HG02884 (cell line): ENCODE measurements at regions not wholly inside any gene's neighbourhood (a gene's known extent, or its start where the extent isn't known, plus 50 kb on each side); places are given as distances from the start of the nearest gene placed in this dataset.

Experiments
- ATAC-seq: cut with Tn5 transposase; IDR thresholded peaks from one replicate; pipeline ENCODE4 v1.9.1; 2021; ENCODE audit warnings: mild to moderate bottlenecking, moderate library complexity; ENCODE audit not compliant: unreplicated experiment

GRCh38 chr5:99926463-99926862 lies 608.7 kb upstream of the FAM174A start:
- ATAC-seq, result no peak

- ATAC-seq, result no peak
These were observed 612.8 kb upstream of the FAM174A start for GRCh38 chr5:99922386-99922785.

- ATAC-seq, result no peak
These were observed 623.2 kb upstream of the FAM174A start for GRCh38 chr5:99911971-99912370.

- ATAC-seq, result no peak
These were observed 628.4 kb upstream of the FAM174A start for GRCh38 chr5:99906776-99907175.

- ATAC-seq, result no peak
These were observed 633.2 kb upstream of the FAM174A start for GRCh38 chr5:99901972-99902371.

GRCh38 chr5:99900302-99900852 lies 634.8 kb upstream of the FAM174A start:
- ATAC-seq, result no peak

GRCh38 chr5:99879791-99880511 lies 655.2 kb upstream of the FAM174A start:
- ATAC-seq, result no peak

GRCh38 chr5:99878830-99879229 lies 656.3 kb upstream of the FAM174A start:
- no peak for ATAC-seq

GRCh38 chr5:99866740-99867139 lies 668.4 kb upstream of the FAM174A start:
- peak; percentile 96 for ATAC-seq

- ATAC-seq, result no peak
These were observed 670.0 kb upstream of the FAM174A start for GRCh38 chr5:99865159-99865558.

GRCh38 chr5:99835791-99836190 lies 699.4 kb upstream of the FAM174A start:
- ATAC-seq, result no peak

GRCh38 chr5:99827136-99827535 lies 708.0 kb upstream of the FAM174A start:
- ATAC-seq, result no peak

- ATAC-seq, result no peak
These were observed 717.4 kb upstream of the FAM174A start for GRCh38 chr5:99817796-99818195.

- ATAC-seq, result no peak
These were observed 720.7 kb upstream of the FAM174A start for GRCh38 chr5:99814321-99815063.

- ATAC-seq, result no peak
These were observed 726.4 kb upstream of the FAM174A start for GRCh38 chr5:99808657-99809230.

GRCh38 chr5:99807346-99807745 lies 727.8 kb upstream of the FAM174A start:
- ATAC-seq, result no peak

GRCh38 chr5:99795031-99795430 lies 740.1 kb upstream of the FAM174A start:
- no peak for ATAC-seq

- no peak for ATAC-seq
These were observed 746.7 kb upstream of the FAM174A start for GRCh38 chr5:99788482-99788881.

GRCh38 chr5:99775189-99775588 lies 760.0 kb upstream of the FAM174A start:
- ATAC-seq, result no peak

GRCh38 chr5:99773290-99773689 lies 761.9 kb upstream of the FAM174A start:
- no peak for ATAC-seq

- no peak for ATAC-seq
These were observed 763.9 kb upstream of the FAM174A start for GRCh38 chr5:99771296-99771695.

- ATAC-seq, result no peak
These were observed 770.2 kb upstream of the FAM174A start for GRCh38 chr5:99765011-99765410.
